Activated T-cell treated with anti-CD3 and anti-CD28 coated beads, Interleukin-2, amount 50 U/mL, for 24 hours (primary cell): ENCODE measurements at regions not wholly inside any gene's neighbourhood (a gene's known extent, or its start where the extent isn't known, plus 50 kb on each side); places are given as distances from the start of the nearest gene placed in this dataset.

ENCODE experiments used
- DNase-seq: peaks from one replicate; pipeline ENCODE4 v3.0.0-alpha.2; 2020
- H3K27ac Mint-ChIP-seq: 2 replicates; pipeline ENCODE4 v1.8.0; 2020; ENCODE audit warnings: mild to moderate bottlenecking, mixed read lengths
- H3K27me3 Mint-ChIP-seq: 2 replicates; pipeline ENCODE4 v1.8.0; 2020; ENCODE audit warnings: mixed read lengths
- H3K36me3 Mint-ChIP-seq: 2 replicates; pipeline ENCODE4 v1.8.0; 2020; ENCODE audit warnings: low read depth, mixed read lengths
- H3K4me1 Mint-ChIP-seq: 2 replicates; pipeline ENCODE4 v1.8.0; 2020; ENCODE audit warnings: low read depth, mixed read lengths
- H3K4me3 Mint-ChIP-seq: 2 replicates; pipeline ENCODE4 v1.8.0; 2020; ENCODE audit warnings: mild to moderate bottlenecking, moderate library complexity, mixed read lengths
- H3K9me3 Mint-ChIP-seq: 2 replicates; pipeline ENCODE4 v1.8.0; 2020; ENCODE audit warnings: mixed read lengths

- Mint-ChIP-seq H3K27ac (no peak overlapping the region), H3K36me3 (no peaks in the 10 kb centered on the region), H3K27me3 (peaks cover 46% of the 10 kb centered on the region), H3K9me3 (no peaks in the 10 kb centered on the region), H3K4me1 (no peaks in the 10 kb centered on the region), H3K4me3 (no peak overlapping the region)
- no peak for DNase-seq
Measured at GRCh38 chrX:149302705-149303104, 202.4 kb downstream of the IDS start.

- no peaks in the 10 kb centered on the region for H3K4me1 Mint-ChIP-seq
- H3K4me3 Mint-ChIP-seq, result no peak overlapping the region
- no peaks in the 10 kb centered on the region for H3K9me3 Mint-ChIP-seq
- no peaks in the 10 kb centered on the region for H3K36me3 Mint-ChIP-seq
- DNase-seq, result no peak
- H3K27ac Mint-ChIP-seq, result no peak overlapping the region
- H3K27me3 Mint-ChIP-seq, result peaks cover 44% of the 10 kb centered on the region
Measured at GRCh38 chrX:149298111-149298510, 207.0 kb downstream of the IDS start.

- Mint-ChIP-seq H3K36me3 (no peaks in the 10 kb centered on the region), H3K27me3 (peaks cover 44% of the 10 kb centered on the region), H3K4me1 (no peaks in the 10 kb centered on the region), H3K9me3 (no peaks in the 10 kb centered on the region), H3K27ac (no peak overlapping the region), H3K4me3 (no peak overlapping the region)
- no peak for DNase-seq
Measured at GRCh38 chrX:149296092-149296491, 209.0 kb downstream of the IDS start.

- Mint-ChIP-seq H3K4me3 (no peak overlapping the region), H3K27me3 (peaks cover 21% of the 10 kb centered on the region), H3K9me3 (no peaks in the 10 kb centered on the region), H3K27ac (no peak overlapping the region), H3K4me1 (peaks cover 27% of the 10 kb centered on the region), H3K36me3 (no peaks in the 10 kb centered on the region)
- peak; percentile 54 for DNase-seq
Measured at GRCh38 chrX:149286940-149287349, 218.2 kb downstream of the IDS start.

- Mint-ChIP-seq H3K4me1 (peaks cover 27% of the 10 kb centered on the region), H3K36me3 (no peaks in the 10 kb centered on the region), H3K9me3 (no peaks in the 10 kb centered on the region), H3K27ac (peak overlapping the region; percentile 69), H3K27me3 (peaks cover 25% of the 10 kb centered on the region), H3K4me3 (no peak overlapping the region)
- no peak for DNase-seq
Measured at GRCh38 chrX:149284616-149285015, 220.5 kb downstream of the IDS start.

GRCh38 chrX:149283853-149284252, 221.3 kb downstream of the IDS start:
- no peaks in the 10 kb centered on the region for H3K36me3 Mint-ChIP-seq
- DNase-seq, result no peak
- peak overlapping the region; percentile 37 for H3K27ac Mint-ChIP-seq
- H3K4me1 Mint-ChIP-seq, result peaks cover 27% of the 10 kb centered on the region
- no peak overlapping the region for H3K4me3 Mint-ChIP-seq
- peaks cover 32% of the 10 kb centered on the region for H3K27me3 Mint-ChIP-seq
- no peaks in the 10 kb centered on the region for H3K9me3 Mint-ChIP-seq

- H3K4me3 Mint-ChIP-seq, result no peak overlapping the region
- no peak for DNase-seq
- H3K27me3 Mint-ChIP-seq, result peaks cover 37% of the 10 kb centered on the region
- no peak overlapping the region for H3K27ac Mint-ChIP-seq
- H3K36me3 Mint-ChIP-seq, result no peaks in the 10 kb centered on the region
- H3K9me3 Mint-ChIP-seq, result no peaks in the 10 kb centered on the region
- H3K4me1 Mint-ChIP-seq, result peaks cover 27% of the 10 kb centered on the region
Measured at GRCh38 chrX:149282909-149283308, 222.2 kb downstream of the IDS start.

GRCh38 chrX:149280011-149280410, 225.1 kb downstream of the IDS start:
- H3K27me3 Mint-ChIP-seq, result peaks cover 35% of the 10 kb centered on the region
- no peak overlapping the region for H3K27ac Mint-ChIP-seq
- H3K4me3 Mint-ChIP-seq, result no peak overlapping the region
- no peaks in the 10 kb centered on the region for H3K9me3 Mint-ChIP-seq
- no peaks in the 10 kb centered on the region for H3K36me3 Mint-ChIP-seq
- peaks cover 19% of the 10 kb centered on the region for H3K4me1 Mint-ChIP-seq
- no peak for DNase-seq

GRCh38 chrX:149275836-149276235, 229.3 kb downstream of the IDS start:
- Mint-ChIP-seq H3K36me3 (no peaks in the 10 kb centered on the region), H3K4me3 (no peak overlapping the region), H3K27ac (no peak overlapping the region), H3K27me3 (peaks cover 42% of the 10 kb centered on the region), H3K9me3 (no peaks in the 10 kb centered on the region), H3K4me1 (no peaks in the 10 kb centered on the region)
- DNase-seq, result no peak

GRCh38 chrX:149274516-149275105, 230.5 kb downstream of the IDS start:
- H3K27ac Mint-ChIP-seq, result no peak overlapping the region
- no peaks in the 10 kb centered on the region for H3K36me3 Mint-ChIP-seq
- H3K9me3 Mint-ChIP-seq, result no peaks in the 10 kb centered on the region
- H3K4me3 Mint-ChIP-seq, result no peak overlapping the region
- H3K4me1 Mint-ChIP-seq, result no peaks in the 10 kb centered on the region
- H3K27me3 Mint-ChIP-seq, result peaks cover 52% of the 10 kb centered on the region
- DNase-seq, result no peak

- no peak overlapping the region for H3K27ac Mint-ChIP-seq
- no peaks in the 10 kb centered on the region for H3K36me3 Mint-ChIP-seq
- no peak for DNase-seq
- peaks cover 15% of the 10 kb centered on the region for H3K4me1 Mint-ChIP-seq
- no peak overlapping the region for H3K4me3 Mint-ChIP-seq
- H3K27me3 Mint-ChIP-seq, result peaks cover 50% of the 10 kb centered on the region
- no peaks in the 10 kb centered on the region for H3K9me3 Mint-ChIP-seq
Measured at GRCh38 chrX:149272690-149273463, 232.2 kb downstream of the IDS start.

- Mint-ChIP-seq H3K4me1 (peaks cover 22% of the 10 kb centered on the region), H3K4me3 (no peak overlapping the region), H3K27ac (peak overlapping the region; percentile 84), H3K27me3 (peaks cover 64% of the 10 kb centered on the region), H3K9me3 (peaks cover 2% of the 10 kb centered on the region), H3K36me3 (no peaks in the 10 kb centered on the region)
- no peak for DNase-seq
Measured at GRCh38 chrX:149267878-149268813, 237.0 kb downstream of the IDS start.

- DNase-seq, result no peak
- Mint-ChIP-seq H3K4me3 (no peak overlapping the region), H3K9me3 (peaks cover 2% of the 10 kb centered on the region), H3K27ac (no peak overlapping the region), H3K27me3 (peaks cover 67% of the 10 kb centered on the region), H3K4me1 (no peaks in the 10 kb centered on the region), H3K36me3 (no peaks in the 10 kb centered on the region)
Measured at GRCh38 chrX:149262086-149262485, 243.0 kb downstream of the IDS start.

- H3K27ac Mint-ChIP-seq, result no peak overlapping the region
- H3K4me3 Mint-ChIP-seq, result no peak overlapping the region
- H3K27me3 Mint-ChIP-seq, result peaks cover 70% of the 10 kb centered on the region
- H3K4me1 Mint-ChIP-seq, result no peaks in the 10 kb centered on the region
- DNase-seq, result no peak
- no peaks in the 10 kb centered on the region for H3K9me3 Mint-ChIP-seq
- H3K36me3 Mint-ChIP-seq, result no peaks in the 10 kb centered on the region
Measured at GRCh38 chrX:149259241-149259640, 245.9 kb downstream of the IDS start.
